SK-N-SH treated with all-trans-retinoic acid at 6 μM for 48 hours (cell line): ENCODE measurements at regions not wholly inside any gene's neighbourhood (a gene's known extent, or its start where the extent isn't known, plus 50 kb on each side); places are given as distances from the start of the nearest gene placed in this dataset.
"Not testable (repeated sequence)": the region's sequence is repeated elsewhere in the genome, so short reads cannot be mapped to it uniquely, and the experiment has no call there.

Experiments used
- ATAC-seq: fragments of 200-7000 bp; cut with Tn5 transposase; 3 replicates; pipeline ENCODE4 v1.9.1; 2020; ENCODE audit warnings: mild to moderate bottlenecking, moderate library complexity

DNA sequence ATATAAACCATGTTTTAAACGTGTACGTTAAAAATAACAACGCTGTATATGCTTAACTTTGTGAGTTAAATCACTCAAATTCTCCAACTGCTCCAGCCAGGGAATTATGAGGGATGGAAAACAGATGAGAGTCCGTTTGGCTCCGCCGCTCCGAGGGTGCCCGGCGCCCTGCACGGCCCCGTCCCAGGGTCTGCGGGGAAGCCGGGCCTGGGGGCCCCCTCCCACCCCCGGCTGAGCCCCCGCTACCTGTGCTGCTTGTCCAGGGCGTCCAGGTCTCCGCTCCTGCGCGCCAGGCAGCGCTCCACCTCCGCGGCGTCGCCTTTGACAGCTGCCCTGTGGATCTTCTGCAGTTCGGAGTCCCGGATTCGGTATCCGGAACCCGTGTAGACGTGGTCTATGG, 415.5 kb downstream of the FOXD4L4 start:
- not testable (repeated sequence) for ATAC-seq

DNA sequence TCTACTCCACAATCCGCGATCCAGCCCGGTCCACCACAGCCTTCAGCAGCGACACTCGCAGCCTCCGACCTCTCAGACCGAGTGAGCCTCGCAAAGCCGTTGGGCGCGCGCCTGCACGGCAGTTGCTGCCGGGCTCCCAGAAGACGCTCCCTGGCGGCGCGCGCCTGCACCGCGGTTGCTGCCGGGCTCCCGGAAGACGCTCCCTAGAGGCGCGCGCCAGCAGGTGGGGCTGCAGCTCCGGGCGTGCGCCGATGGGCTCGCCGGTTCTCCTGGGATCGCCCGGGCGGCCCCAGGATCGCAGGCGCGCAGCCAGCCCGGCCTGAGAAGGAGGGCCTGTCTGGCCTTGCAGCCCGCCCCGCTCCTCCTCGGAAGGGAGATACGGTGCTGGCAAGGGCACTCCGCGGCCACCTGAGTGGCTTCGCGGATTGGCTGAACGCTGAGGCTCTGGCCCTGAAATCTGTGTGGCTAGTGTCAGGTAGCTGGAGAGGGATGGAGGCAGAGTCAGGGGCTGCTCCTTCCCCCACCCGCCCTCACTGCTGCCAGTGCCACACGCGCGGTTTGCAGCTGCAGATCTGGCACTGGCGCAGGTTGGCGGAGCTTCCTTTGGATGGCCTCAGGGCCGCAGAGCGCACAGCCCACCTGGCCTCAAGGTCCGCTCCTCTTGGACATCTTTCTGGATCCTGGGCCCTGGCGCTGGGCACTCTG, 416.2 kb downstream of the FOXD4L4 start:
- peak; percentile 100 for ATAC-seq

- ATAC-seq = not testable (repeated sequence)
Measured at GRCh38 chr9:66153971-66154691, 417.2 kb downstream of the FOXD4L4 start.

- ATAC-seq = not testable (repeated sequence)
Measured at GRCh38 chr9:66182316-66182715, 445.4 kb downstream of the FOXD4L4 start.

- ATAC-seq = not testable (repeated sequence)
Measured at GRCh38 chr9:66183648-66184047, 446.7 kb downstream of the FOXD4L4 start.

GRCh38 chr9:66197199-66197598, 460.3 kb downstream of the FOXD4L4 start:
- ATAC-seq = not testable (repeated sequence)

GRCh38 chr9:66198421-66198820, 461.5 kb downstream of the FOXD4L4 start:
- ATAC-seq = peak; percentile 99

GRCh38 chr9:66206617-66207016, 469.7 kb downstream of the FOXD4L4 start:
- ATAC-seq = peak; percentile 88

GRCh38 chr9:66207914-66208313, 471.0 kb downstream of the FOXD4L4 start:
- ATAC-seq = not testable (repeated sequence)

DNA sequence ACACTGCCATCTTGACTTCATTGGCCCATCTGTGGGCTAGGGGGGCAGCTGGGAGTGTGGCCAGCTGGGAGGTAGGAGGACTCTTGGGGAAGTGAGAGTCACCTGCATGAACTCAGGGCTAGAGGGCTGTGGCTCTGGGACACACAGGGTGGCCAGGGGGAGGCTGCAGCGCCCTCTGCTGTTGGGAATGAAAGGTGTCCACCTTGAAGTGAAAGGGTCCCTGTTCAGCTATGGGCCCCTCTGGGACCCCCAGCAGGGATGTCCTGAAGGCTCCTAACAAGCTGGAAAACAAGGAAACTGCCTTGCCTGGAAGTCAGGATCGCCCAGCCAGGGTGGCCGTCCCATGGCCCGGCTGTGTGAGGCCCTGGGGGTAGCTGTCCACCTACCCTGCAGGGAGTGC, 507.8 kb downstream of the FOXD4L4 start:
- ATAC-seq = not testable (repeated sequence)

- ATAC-seq = not testable (repeated sequence)
Measured at GRCh38 chr9:66245481-66245880, 508.5 kb downstream of the FOXD4L4 start.

- ATAC-seq = not testable (repeated sequence)
Measured at GRCh38 chr9:66257581-66257980, 520.6 kb downstream of the FOXD4L4 start.

DNA sequence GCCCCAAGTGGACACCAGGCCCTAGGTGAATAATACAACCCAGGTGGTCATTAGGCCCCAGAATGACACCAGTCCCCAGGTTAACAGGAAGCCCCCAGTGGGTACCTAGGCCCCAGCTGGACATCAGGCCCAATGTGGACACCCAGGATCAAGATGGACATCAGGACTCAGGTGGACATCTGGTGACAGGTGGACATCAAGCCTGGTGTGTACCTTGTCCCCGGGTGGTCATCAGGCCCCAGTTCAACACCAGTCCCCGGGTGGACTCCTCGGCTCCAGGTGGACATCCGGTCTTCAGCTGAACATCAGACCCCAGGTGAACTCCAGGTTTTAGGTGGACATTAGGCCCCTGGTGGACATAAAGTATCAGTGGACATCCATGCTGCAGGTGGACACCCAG, 524.6 kb downstream of the FOXD4L4 start:
- ATAC-seq = not testable (repeated sequence)

GRCh38 chr9:66263621-66264020, 526.7 kb downstream of the FOXD4L4 start:
- not testable (repeated sequence) for ATAC-seq

GRCh38 chr9:66264786-66265185, 527.8 kb downstream of the FOXD4L4 start:
- ATAC-seq = not testable (repeated sequence)

- ATAC-seq = not testable (repeated sequence)
Measured at GRCh38 chr9:66266202-66266601, 529.3 kb downstream of the FOXD4L4 start.

GRCh38 chr9:66266856-66267430, 530.0 kb downstream of the FOXD4L4 start:
- not testable (repeated sequence) for ATAC-seq

DNA sequence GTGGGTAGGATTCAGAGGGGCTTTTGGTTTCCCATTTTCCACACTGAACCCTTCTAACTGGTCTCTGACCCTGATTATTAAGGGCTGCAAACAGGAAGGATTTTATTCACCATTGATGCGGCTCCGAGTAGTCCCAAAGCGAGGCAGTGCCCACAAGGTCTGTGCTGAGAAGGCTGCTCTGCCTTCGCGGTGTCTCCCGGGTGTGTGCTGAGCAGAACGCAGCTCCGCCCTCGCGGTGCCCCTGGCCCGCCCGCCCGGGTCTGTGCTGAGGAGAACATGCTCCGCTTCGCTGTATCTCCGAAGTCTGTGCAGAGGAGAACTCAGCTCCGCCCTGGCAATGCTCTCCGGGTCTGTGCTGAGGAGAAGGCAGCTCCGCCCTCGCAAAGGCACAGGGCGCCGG, 530.7 kb downstream of the FOXD4L4 start:
- ATAC-seq = not testable (repeated sequence)

DNA sequence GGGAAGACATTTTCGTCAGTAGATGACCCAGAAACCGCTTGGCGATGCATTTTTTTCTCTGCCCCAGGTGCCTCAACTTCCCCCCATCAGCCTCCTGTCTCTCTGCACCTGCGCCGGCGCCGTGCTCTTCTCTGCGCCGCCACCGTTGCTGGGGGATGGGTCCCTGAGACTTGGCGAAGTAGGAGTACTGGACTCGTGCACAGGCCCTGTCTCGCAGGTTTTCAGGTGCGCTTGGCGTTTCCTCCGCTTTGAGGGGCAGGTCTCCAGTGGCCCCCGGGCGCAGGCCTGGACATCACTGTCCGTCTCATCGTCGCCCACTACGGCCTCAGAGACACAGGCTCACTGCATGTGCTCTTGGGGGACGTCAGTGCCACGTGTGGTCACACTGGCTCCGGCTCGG, 532.1 kb downstream of the FOXD4L4 start:
- not testable (repeated sequence) for ATAC-seq

DNA sequence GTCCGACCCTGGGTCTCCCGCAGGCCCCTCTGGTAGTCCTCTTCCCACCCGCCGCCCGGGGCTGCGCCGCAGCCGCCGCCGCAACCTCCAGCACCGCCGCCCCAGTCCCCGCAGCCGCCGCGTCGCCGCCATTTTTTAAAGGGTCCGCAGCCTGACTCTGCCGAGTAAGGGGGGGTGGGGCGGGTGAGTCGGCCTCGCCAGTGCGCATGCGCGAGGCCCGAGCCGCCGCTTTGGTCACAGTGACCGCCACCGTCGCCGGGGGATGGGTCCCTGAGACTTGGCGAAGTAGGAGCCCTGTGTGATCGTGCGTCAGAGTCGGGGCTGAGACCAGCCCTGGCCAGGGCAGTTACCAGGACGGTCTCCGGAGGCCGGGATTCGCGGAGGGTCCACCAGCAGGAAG, 532.8 kb downstream of the FOXD4L4 start:
- not testable (repeated sequence) for ATAC-seq

DNA sequence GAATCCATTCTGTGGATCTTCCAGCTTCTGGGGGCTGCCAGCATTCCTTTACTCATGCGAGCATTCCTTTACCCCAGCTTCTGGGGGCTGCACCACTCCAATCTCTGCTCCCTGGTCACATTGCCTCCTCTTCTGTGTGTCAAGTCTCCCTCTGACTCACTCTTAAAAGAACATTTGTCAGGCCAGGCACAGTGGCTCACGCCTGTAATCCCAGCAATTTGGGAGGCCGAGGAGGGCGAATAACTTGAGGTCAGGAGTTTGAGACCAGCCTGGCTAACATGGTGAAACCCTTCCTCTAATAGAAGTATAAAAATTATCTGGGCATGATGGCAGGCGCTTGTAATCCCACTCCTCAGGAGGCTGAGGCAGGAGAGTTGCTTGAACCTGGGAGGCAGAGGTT, 541.9 kb downstream of the FOXD4L4 start:
- not testable (repeated sequence) for ATAC-seq
